ENCODE measurements at regions not wholly inside any gene's neighbourhood (a gene's known extent, or its start where the extent isn't known, plus 50 kb on each side); places are given as distances from the start of the nearest gene placed in this dataset.

DNA sequence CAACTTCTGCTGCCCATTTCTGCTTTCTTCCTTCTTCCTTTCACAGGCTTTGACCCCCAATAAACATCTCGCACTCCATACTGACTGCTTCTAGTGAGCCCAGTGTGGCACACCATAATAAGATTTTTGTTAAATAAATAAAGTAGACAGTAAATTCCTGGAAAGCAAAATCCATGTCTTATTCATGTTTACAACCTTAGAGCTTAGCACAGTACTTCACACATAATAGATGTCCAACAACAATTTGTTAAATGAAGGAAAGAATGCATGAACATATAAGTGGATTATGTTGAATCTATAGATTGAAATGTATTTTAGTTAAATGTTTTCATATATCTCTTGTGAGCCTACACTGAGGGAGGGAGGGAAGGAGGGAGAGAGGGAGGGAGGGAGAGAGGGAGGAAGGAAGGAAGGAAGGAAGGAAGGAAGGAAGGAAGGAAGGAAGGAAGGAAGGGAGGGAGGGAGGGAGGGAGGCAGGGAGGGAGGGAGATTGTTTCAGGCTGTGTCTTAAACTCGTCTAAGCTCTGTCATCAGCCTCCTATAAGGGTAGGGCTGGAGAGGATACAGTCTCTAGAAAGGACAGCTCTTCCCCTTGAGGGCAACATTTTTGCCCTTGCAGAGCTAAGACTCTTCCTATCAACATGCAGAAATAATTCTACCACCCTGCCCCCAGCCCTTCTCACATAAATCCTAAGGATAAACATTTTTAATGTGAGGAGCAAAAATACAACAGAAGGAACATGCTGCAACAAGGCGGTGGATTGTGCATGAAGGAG, 168.1 kb downstream of the BARX2 start:
- Histone ChIP-seq H3K36me3 (no peaks in the 10 kb centered on the region), H3K4me1 (no peaks in the 10 kb centered on the region), H3K4me3 (no peak overlapping the region), H3K9me3 (peaks cover 0 to 13% (median 3%) of the 10 kb centered on the region in 4 donors), H3K27ac (no peak overlapping the region), H3K27me3 (no peaks in the 10 kb centered on the region)
- intact Hi-C loops (cut with DNase I; ENCODE audit: low total_unique reads), result no loop called here
- DNase-seq, result no peak
- TF ChIP-seq EP300 (IDR thresholded peaks at IDR 0.05), result no peak
- no peak for TF ChIP-seq POLR2AphosphoS5 (IDR thresholded peaks at IDR 0.05)
- TF ChIP-seq, protein P1, sequence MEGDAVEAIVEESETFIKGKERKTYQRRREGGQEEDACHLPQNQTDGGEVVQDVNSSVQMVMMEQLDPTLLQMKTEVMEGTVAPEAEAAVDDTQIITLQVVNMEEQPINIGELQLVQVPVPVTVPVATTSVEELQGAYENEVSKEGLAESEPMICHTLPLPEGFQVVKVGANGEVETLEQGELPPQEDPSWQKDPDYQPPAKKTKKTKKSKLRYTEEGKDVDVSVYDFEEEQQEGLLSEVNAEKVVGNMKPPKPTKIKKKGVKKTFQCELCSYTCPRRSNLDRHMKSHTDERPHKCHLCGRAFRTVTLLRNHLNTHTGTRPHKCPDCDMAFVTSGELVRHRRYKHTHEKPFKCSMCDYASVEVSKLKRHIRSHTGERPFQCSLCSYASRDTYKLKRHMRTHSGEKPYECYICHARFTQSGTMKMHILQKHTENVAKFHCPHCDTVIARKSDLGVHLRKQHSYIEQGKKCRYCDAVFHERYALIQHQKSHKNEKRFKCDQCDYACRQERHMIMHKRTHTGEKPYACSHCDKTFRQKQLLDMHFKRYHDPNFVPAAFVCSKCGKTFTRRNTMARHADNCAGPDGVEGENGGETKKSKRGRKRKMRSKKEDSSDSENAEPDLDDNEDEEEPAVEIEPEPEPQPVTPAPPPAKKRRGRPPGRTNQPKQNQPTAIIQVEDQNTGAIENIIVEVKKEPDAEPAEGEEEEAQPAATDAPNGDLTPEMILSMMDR (IDR thresholded peaks at IDR 0.05), result no peak
- 57 to 61% (median 58%) methylated on average over 3 of the region's 3 CpGs for WGBS, 5 donors

DNA sequence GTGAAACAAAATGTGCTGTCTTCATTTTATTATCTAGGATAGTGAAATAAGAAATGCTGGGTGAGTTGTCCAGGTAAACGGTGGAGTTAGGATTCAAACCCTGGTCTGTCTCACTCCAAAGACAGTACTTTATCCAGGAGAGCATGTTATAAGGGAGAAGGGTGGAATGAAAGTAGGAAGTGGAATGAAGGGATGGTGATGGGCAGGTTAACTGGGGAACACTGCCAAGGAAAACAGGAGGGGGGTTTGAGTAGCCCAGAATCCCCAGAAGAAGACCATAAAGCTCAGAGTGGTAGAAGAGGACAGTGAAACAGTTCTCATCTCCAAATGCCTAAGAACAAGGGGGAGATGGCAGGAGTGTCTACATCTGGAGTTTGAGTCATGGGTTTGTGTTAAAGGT, 169.0 kb downstream of the BARX2 start:
- WGBS, 5 donors, result 60 to 78% (median 68%) methylated on average over 1 of the region's 1 CpG
- TF ChIP-seq, protein P1 (IDR thresholded peaks at IDR 0.05), result no peak
- TF ChIP-seq POLR2AphosphoS5 (IDR thresholded peaks at IDR 0.05) (no peak), POLR2A (IDR thresholded peaks at IDR 0.05) (no peak), EP300 (IDR thresholded peaks at IDR 0.05) (no peak)
- H3K9me3 ChIP-seq, result peaks cover 0 to 11% (median 3%) of the 10 kb centered on the region in 4 donors
- H3K36me3 ChIP-seq, result no peaks in the 10 kb centered on the region
- no peak overlapping the region for H3K4me3 ChIP-seq
- H3K4me1 ChIP-seq, result no peaks in the 10 kb centered on the region
- intact Hi-C loops (cut with DNase I; ENCODE audit: low total_unique reads), result no loop called here
- H3K27me3 ChIP-seq, result no peaks in the 10 kb centered on the region
- H3K27ac ChIP-seq, result no peak overlapping the region
- no peak for DNase-seq

DNA sequence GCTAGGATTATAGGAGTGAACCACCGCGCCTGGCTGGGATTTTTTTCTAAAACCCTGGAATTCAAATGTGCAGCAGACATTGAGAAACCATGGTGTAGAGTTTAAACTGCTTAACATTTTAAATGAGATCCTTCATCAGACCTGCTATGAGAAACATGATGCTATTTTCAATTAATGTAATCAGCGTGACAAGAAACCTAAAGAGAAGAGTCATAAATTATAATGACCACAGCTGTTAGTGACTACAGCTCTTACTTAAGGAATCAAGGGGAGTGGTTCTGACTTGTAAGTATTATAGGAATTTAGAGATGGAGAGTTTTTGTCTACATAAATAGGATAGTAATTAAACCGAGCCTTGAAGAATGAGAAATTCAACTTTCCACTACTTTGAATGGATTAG, 170.6 kb downstream of the BARX2 start:
- 84 to 91% (median 90%) methylated on average over 4 of the region's 4 CpGs for WGBS, 5 donors
- no peak for DNase-seq
- no peak overlapping the region for H3K27ac ChIP-seq
- H3K27me3 ChIP-seq, result no peaks in the 10 kb centered on the region
- no peaks in the 10 kb centered on the region for H3K36me3 ChIP-seq
- TF ChIP-seq POLR2A (IDR thresholded peaks at IDR 0.05), result no peak
- no peak for TF ChIP-seq POLR2AphosphoS5 (IDR thresholded peaks at IDR 0.05)
- TF ChIP-seq EP300 (IDR thresholded peaks at IDR 0.05), result no peak
- TF ChIP-seq, protein P1 (IDR thresholded peaks at IDR 0.05), result no peak
- intact Hi-C loops (cut with DNase I; ENCODE audit: low total_unique reads), result no loop called here
- peaks cover 0 to 12% (median 0%) of the 10 kb centered on the region in 4 donors for H3K9me3 ChIP-seq
- no peak overlapping the region for H3K4me3 ChIP-seq
- H3K4me1 ChIP-seq, result no peaks in the 10 kb centered on the region

DNA sequence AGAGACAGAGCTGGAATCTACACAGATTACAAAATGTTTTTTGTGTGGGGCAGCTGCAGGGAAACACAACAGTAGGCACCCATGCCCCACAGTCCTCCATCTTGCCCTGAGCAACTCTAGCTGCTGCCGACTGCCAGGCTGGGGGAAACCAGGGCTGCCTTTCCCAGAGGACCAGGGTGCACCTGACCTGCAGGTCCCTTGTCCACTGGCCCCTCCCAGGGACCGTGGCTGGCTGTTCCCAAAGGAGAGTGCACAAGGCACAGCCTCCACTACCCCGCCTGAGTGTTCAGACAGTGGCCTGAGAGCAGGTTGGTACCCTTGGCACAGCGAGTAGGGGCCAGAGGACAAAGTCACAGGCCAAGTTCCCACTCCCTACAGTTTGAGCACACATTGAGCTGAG, 181.8 kb downstream of the BARX2 start:
- Histone ChIP-seq H3K27me3 (no peaks in the 10 kb centered on the region), H3K4me3 (no peak overlapping the region), H3K4me1 (no peaks in the 10 kb centered on the region), H3K9me3 (peaks cover 0 to 15% (median 7%) of the 10 kb centered on the region in 4 donors), H3K27ac (no peak overlapping the region), H3K36me3 (no peaks in the 10 kb centered on the region)
- TF ChIP-seq POLR2AphosphoS5 (IDR thresholded peaks at IDR 0.05) (no peak), POLR2A (IDR thresholded peaks at IDR 0.05) (no peak), EP300 (IDR thresholded peaks at IDR 0.05) (no peak)
- TF ChIP-seq, protein P1 (IDR thresholded peaks at IDR 0.05), result no peak
- no peak for DNase-seq
- intact Hi-C loops (cut with DNase I; ENCODE audit: low total_unique reads), result no loop called here
- WGBS, 5 donors, result 66 to 85% (median 80%) methylated on average over 4 of the region's 4 CpGs

Measured in stomach (tissue), 8 donors.